ENCODE measurements at regions not wholly inside any gene's neighbourhood (a gene's known extent, or its start where the extent isn't known, plus 50 kb on each side); places are given as distances from the start of the nearest gene placed in this dataset.

- ATAC-seq (no peak), DNase-seq (ENCODE audit: extremely low read depth in 1 of 4, low spot score in 3 of 4) (no peak), FAIRE-seq (no peak)
- no peaks in the 10 kb centered on the region for H3K9me3 ChIP-seq (replicated peaks; ENCODE audit: control insufficient read depth, insufficient read depth, low read depth, low read length)
- no peak overlapping the region for H3K4me2 ChIP-seq (ENCODE audit: insufficient read depth, low read length)
- H3K9me1 ChIP-seq (ENCODE audit: control insufficient read depth, insufficient read depth, low read length) = no peaks in the 10 kb centered on the region
- H3K27ac ChIP-seq (ENCODE audit: extremely low read depth, low read depth, low read length) = no peak overlapping the region
- ChIA-PET POLR2A (interaction anchor here (1.2 kb wide), 1 partner anchor 49 kb away, joined by 5 read pairs; no protein-coding TSS in a partner anchor), CTCF (ENCODE audit: low intra/inter-chr PET ratio) (no interaction called here)
- TF ChIP-seq CLOCK (CRISPR knock-in tag; IDR thresholded peaks at IDR 0.05; ENCODE audit: borderline replicate concordance) (no peak), CEBPZ (IDR thresholded peaks at IDR 0.05; ENCODE audit: borderline replicate concordance, low read depth, low read length) (no peak), KLF10 (CRISPR knock-in tag; IDR thresholded peaks at IDR 0.05) (no peak), CSDE1 (IDR thresholded peaks at IDR 0.05) (no peak), SMAD1 (IDR thresholded peaks at IDR 0.05; ENCODE audit: low read depth, low read length, partially characterized antibody) (no peak), GTF2E2 (tag; IDR thresholded peaks at IDR 0.05) (no peak), HSF4 (CRISPR knock-in tag; IDR thresholded peaks at IDR 0.05; ENCODE audit: borderline replicate concordance) (no peak), KHSRP (IDR thresholded peaks at IDR 0.05) (no peak), MBD2 (IDR thresholded peaks at IDR 0.05; ENCODE audit: borderline replicate concordance, low read depth) (no peak), TARDBP (IDR thresholded peaks at IDR 0.05) (no peak), KDM5B (IDR thresholded peaks at IDR 0.05; ENCODE audit: insufficient replicate concordance, low read depth, low read length) (no peak), BRD9 (IDR thresholded peaks at IDR 0.05; ENCODE audit: low read depth, partially characterized antibody) (no peak), FOS (IDR thresholded peaks at IDR 0.05; ENCODE audit: extremely low read depth, insufficient read length) (no peak), NELFE (IDR thresholded peaks at IDR 0.05; ENCODE audit: insufficient read depth, insufficient read length) (no peak)
- no peaks in the 10 kb centered on the region for H3K36me3 ChIP-seq (ENCODE audit: control insufficient read depth, insufficient read depth, low read length)
- no TSS peak for BruUV-seq (replicated peaks)
- intact Hi-C loops (cut with micrococcal nuclease) = no loop called here
- no peak overlapping the region; a peak in 1 of 4 replicates for H3K9ac ChIP-seq (ENCODE audit: insufficient read depth in 1 of 2, low read depth in 2 of 2, low read length in 2 of 2)
- H3K4me1 ChIP-seq (replicated peaks in 1 of 2; ENCODE audit: control insufficient read depth in 2 of 2, insufficient read depth in 2 of 2, low read length in 2 of 2) = no peaks in the 10 kb centered on the region
- H3K27me3 ChIP-seq (ENCODE audit: control insufficient read depth in 2 of 2, insufficient read depth in 2 of 2, low read length in 2 of 2) = peaks cover 3 to 58% of the 10 kb centered on the region in 2 experiments
- no peaks in the 10 kb centered on the region for H3K79me2 ChIP-seq (ENCODE audit: control insufficient read depth, insufficient read depth, low read length)
- in situ Hi-C loops (cut with MboI) = no loop called here
- 1% methylated on average over 9 of the region's 10 CpGs for WGBS (ENCODE audit: insufficient coverage, low coverage, missing lambda C conversion rate)
- no peaks in the 10 kb centered on the region; the same call in 1 of the 2 replicates for H4K20me1 ChIP-seq (replicated peaks; ENCODE audit: control insufficient read depth, insufficient read depth, low read length)
- H2AFZ ChIP-seq (ENCODE audit: low read depth, low read length) = no peak overlapping the region
- H3K4me3 ChIP-seq = no peak overlapping the region
Measured at GRCh38 chr2:120509991-120510735, 164.2 kb downstream of the INHBB start.
